Activated T-helper 2 cell treated with anti-CD3 and anti-CD28 coated beads, Interferon-gamma antibody, Interleukin-2, Interleukin-4, amounts not matched to agents 10 μg/mL and 5 μg/mL and 100 μg/mL, durations not matched to agents 14 hours and 24 hours and 36 hours (primary cell): ENCODE measurements at regions not wholly inside any gene's neighbourhood (a gene's known extent, or its start where the extent isn't known, plus 50 kb on each side); places are given as distances from the start of the nearest gene placed in this dataset.
"Not testable (repeated sequence)": the region's sequence is repeated elsewhere in the genome, so short reads cannot be mapped to it uniquely, and the experiment has no call there.

Experiments used
- DNase-seq: peaks from one replicate; pipeline ENCODE4 v3.0.0; 2021; ENCODE audit warnings: low spot score
- H3K27ac Mint-ChIP-seq: one replicate; pipeline ENCODE4 v1.8.0; 2021; ENCODE audit warnings: mixed read lengths
- H3K27me3 Mint-ChIP-seq: one replicate; pipeline ENCODE4 v1.8.0; 2021; ENCODE audit warnings: low read depth, mixed read lengths
- H3K36me3 Mint-ChIP-seq: one replicate; pipeline ENCODE4 v1.8.0; 2021; ENCODE audit warnings: low read depth, mixed read lengths
- H3K4me1 Mint-ChIP-seq: one replicate; pipeline ENCODE4 v1.8.0; 2021; ENCODE audit warnings: low read depth, mixed read lengths
- H3K4me3 Mint-ChIP-seq: one replicate; pipeline ENCODE4 v1.8.0; 2021; ENCODE audit warnings: low read depth, mild to moderate bottlenecking, moderate library complexity, mixed read lengths
- H3K9me3 Mint-ChIP-seq: one replicate; pipeline ENCODE4 v1.8.0; 2021; ENCODE audit warnings: mixed read lengths
- intact Hi-C: fragments of 100-400 bp; cut with micrococcal nuclease; formaldehyde crosslinking; loops from one replicate; pipeline ENCODE4 v1.15.1; 2023

GRCh38 chr2:7437716-7438632 lies 520.8 kb downstream of the RNF144A start:
- no peaks in the 10 kb centered on the region for H3K27me3 Mint-ChIP-seq
- peak overlapping the region; percentile 39 for H3K4me3 Mint-ChIP-seq
- DNase-seq: no peak
- peaks cover 79% of the 10 kb centered on the region for H3K4me1 Mint-ChIP-seq
- H3K36me3 Mint-ChIP-seq: peaks cover 73% of the 10 kb centered on the region
- intact Hi-C loops: loop anchor here (1.0 to 10.0 kb wide), 16 partner anchors 12 to 1169 kb away; no protein-coding TSS in a partner anchor
- H3K9me3 Mint-ChIP-seq: peaks cover 55% of the 10 kb centered on the region
- peak overlapping the region; percentile 95 for H3K27ac Mint-ChIP-seq

GRCh38 chr2:7438855-7439254 lies 521.6 kb downstream of the RNF144A start:
- peak overlapping the region; percentile 78 for H3K27ac Mint-ChIP-seq
- peaks cover 52% of the 10 kb centered on the region for H3K9me3 Mint-ChIP-seq
- peaks cover 86% of the 10 kb centered on the region for H3K4me1 Mint-ChIP-seq
- intact Hi-C loops: loop anchor here (5.0 to 10.0 kb wide), 6 partner anchors 543 to 1168 kb away; no protein-coding TSS in a partner anchor
- peaks cover 75% of the 10 kb centered on the region for H3K36me3 Mint-ChIP-seq
- DNase-seq: no peak
- no peaks in the 10 kb centered on the region for H3K27me3 Mint-ChIP-seq
- no peak overlapping the region for H3K4me3 Mint-ChIP-seq

GRCh38 chr2:7440977-7441376 lies 523.8 kb downstream of the RNF144A start:
- peaks cover 67% of the 10 kb centered on the region for H3K36me3 Mint-ChIP-seq
- H3K4me1 Mint-ChIP-seq: peaks cover 83% of the 10 kb centered on the region
- no peak overlapping the region for H3K4me3 Mint-ChIP-seq
- peak overlapping the region; percentile 96 for H3K27ac Mint-ChIP-seq
- H3K27me3 Mint-ChIP-seq: no peaks in the 10 kb centered on the region
- peaks cover 43% of the 10 kb centered on the region for H3K9me3 Mint-ChIP-seq
- intact Hi-C loops: no loop called here
- DNase-seq: no peak

GRCh38 chr2:7441841-7442240 lies 524.6 kb downstream of the RNF144A start:
- DNase-seq, intact Hi-C loops, H3K27me3 Mint-ChIP-seq: not testable (repeated sequence)
- H3K4me3 Mint-ChIP-seq: peak overlapping the region; percentile 28
- peaks cover 43% of the 10 kb centered on the region for H3K9me3 Mint-ChIP-seq
- H3K27ac Mint-ChIP-seq: peak overlapping the region; percentile 96
- H3K36me3 Mint-ChIP-seq: peaks cover 68% of the 10 kb centered on the region
- peaks cover 83% of the 10 kb centered on the region for H3K4me1 Mint-ChIP-seq

GRCh38 chr2:7444626-7445025 lies 527.4 kb downstream of the RNF144A start:
- Mint-ChIP-seq H3K27me3 (no peaks in the 10 kb centered on the region), H3K4me3 (peak overlapping the region; percentile 57), H3K9me3 (peaks cover 37% of the 10 kb centered on the region), H3K36me3 (peaks cover 69% of the 10 kb centered on the region), H3K4me1 (peaks cover 76% of the 10 kb centered on the region), H3K27ac (peak overlapping the region; percentile 96)
- DNase-seq: no peak
- intact Hi-C loops: no loop called here

- no peak overlapping the region for H3K4me3 Mint-ChIP-seq
- H3K9me3 Mint-ChIP-seq: peaks cover 7% of the 10 kb centered on the region
- peaks cover 80% of the 10 kb centered on the region for H3K4me1 Mint-ChIP-seq
- H3K36me3 Mint-ChIP-seq: peaks cover 38% of the 10 kb centered on the region
- no peaks in the 10 kb centered on the region for H3K27me3 Mint-ChIP-seq
- no peak for DNase-seq
- peak overlapping the region; percentile 99 for H3K27ac Mint-ChIP-seq
- intact Hi-C loops: no loop called here
Measured at GRCh38 chr2:7448578-7449264, 531.5 kb downstream of the RNF144A start.

GRCh38 chr2:7449298-7449697 lies 532.1 kb downstream of the RNF144A start:
- intact Hi-C loops: no loop called here
- peak overlapping the region; percentile 99 for H3K27ac Mint-ChIP-seq
- peaks cover 4% of the 10 kb centered on the region for H3K9me3 Mint-ChIP-seq
- no peaks in the 10 kb centered on the region for H3K27me3 Mint-ChIP-seq
- H3K4me1 Mint-ChIP-seq: peaks cover 80% of the 10 kb centered on the region
- DNase-seq: no peak
- H3K4me3 Mint-ChIP-seq: no peak overlapping the region
- peaks cover 39% of the 10 kb centered on the region for H3K36me3 Mint-ChIP-seq

GRCh38 chr2:7450188-7450832 lies 533.1 kb downstream of the RNF144A start:
- peaks cover 35% of the 10 kb centered on the region for H3K36me3 Mint-ChIP-seq
- peaks cover 85% of the 10 kb centered on the region for H3K4me1 Mint-ChIP-seq
- H3K9me3 Mint-ChIP-seq: no peaks in the 10 kb centered on the region
- peak; percentile 59 for DNase-seq
- H3K27ac Mint-ChIP-seq: peak overlapping the region; percentile 99
- no peaks in the 10 kb centered on the region for H3K27me3 Mint-ChIP-seq
- peak overlapping the region; percentile 26 for H3K4me3 Mint-ChIP-seq
- intact Hi-C loops: loop anchor here (1.0 to 5.0 kb wide), 13 partner anchors 13 to 1232 kb away; partner anchors contain the start of gene ID2

GRCh38 chr2:7450833-7451190 lies 533.6 kb downstream of the RNF144A start:
- no peak overlapping the region for H3K4me3 Mint-ChIP-seq
- intact Hi-C loops: loop anchor here (1.0 to 5.0 kb wide), 13 partner anchors 14 to 1231 kb away; partner anchors contain the start of gene ID2
- H3K27ac Mint-ChIP-seq: peak overlapping the region; percentile 99
- H3K4me1 Mint-ChIP-seq: peaks cover 80% of the 10 kb centered on the region
- H3K27me3 Mint-ChIP-seq: no peaks in the 10 kb centered on the region
- H3K9me3 Mint-ChIP-seq: no peaks in the 10 kb centered on the region
- H3K36me3 Mint-ChIP-seq: peaks cover 30% of the 10 kb centered on the region
- DNase-seq: no peak

- Mint-ChIP-seq H3K36me3 (peaks cover 27% of the 10 kb centered on the region), H3K9me3 (no peaks in the 10 kb centered on the region), H3K27ac (peak overlapping the region; percentile 99), H3K4me3 (peak overlapping the region; percentile 43), H3K4me1 (peaks cover 79% of the 10 kb centered on the region), H3K27me3 (no peaks in the 10 kb centered on the region)
- intact Hi-C loops: loop anchor here (5.0 kb wide), 3 partner anchors 135 to 1230 kb away; partner anchors contain the start of gene ID2
- DNase-seq: no peak
Measured at GRCh38 chr2:7452110-7452876, 535.1 kb downstream of the RNF144A start.

- H3K36me3 Mint-ChIP-seq: peaks cover 36% of the 10 kb centered on the region
- H3K4me3 Mint-ChIP-seq: no peak overlapping the region
- H3K27ac Mint-ChIP-seq: peak overlapping the region; percentile 99
- H3K9me3 Mint-ChIP-seq: peaks cover 7% of the 10 kb centered on the region
- intact Hi-C loops: loop anchor here (5.0 kb wide), 3 partner anchors 133 to 1228 kb away; partner anchors contain the start of gene ID2
- no peak for DNase-seq
- peaks cover 75% of the 10 kb centered on the region for H3K4me1 Mint-ChIP-seq
- H3K27me3 Mint-ChIP-seq: no peaks in the 10 kb centered on the region
Measured at GRCh38 chr2:7454592-7454991, 537.4 kb downstream of the RNF144A start.

GRCh38 chr2:7456762-7457161 lies 539.5 kb downstream of the RNF144A start:
- Mint-ChIP-seq H3K9me3 (peaks cover 21% of the 10 kb centered on the region), H3K4me3 (no peak overlapping the region), H3K4me1 (peaks cover 65% of the 10 kb centered on the region), H3K36me3 (peaks cover 47% of the 10 kb centered on the region), H3K27me3 (no peaks in the 10 kb centered on the region), H3K27ac (peak overlapping the region; percentile 48)
- intact Hi-C loops: no loop called here
- no peak for DNase-seq
